A549 (cell line): ENCODE measurements at regions not wholly inside any gene's neighbourhood (a gene's known extent, or its start where the extent isn't known, plus 50 kb on each side); places are given as distances from the start of the nearest gene placed in this dataset.

ENCODE experiments used
- FOXS1 ChIP-seq: fragments of 250-450 bp; sonication (Bioruptor Pico); IDR thresholded peaks from 2 replicates; pipeline ENCODE4 v1.5.0; 2020; ENCODE audit warnings: mild to moderate bottlenecking, moderate library complexity
- HDAC2 ChIP-seq: fragments of 200-600 bp; sonication (generic); IDR thresholded peaks from 2 replicates; pipeline ENCODE4 v1.6.1; 2016
- KDM1A ChIP-seq: fragments of 200-600 bp; sonication (generic); IDR thresholded peaks from 2 replicates; pipeline ENCODE4 v1.6.1; 2016; ENCODE audit warnings: low read depth, mild to moderate bottlenecking
- NPAS2 ChIP-seq: fragments of 250-450 bp; sonication (Bioruptor Pico); IDR thresholded peaks from 2 replicates; pipeline ENCODE4 v1.8.0; 2022; ENCODE audit warnings: mild to moderate bottlenecking, moderate library complexity, borderline replicate concordance
- POLR2A ChIP-seq: IDR thresholded peaks from 2 replicates; pipeline ENCODE4 v1.6.1; 2012; ENCODE audit warnings: mild to moderate bottlenecking, low read length
- RAD21 ChIP-seq, 2 experiments: fragments of >200 bp in 1 of 2; sonication (Bioruptor Twin) in 1 of 2; formaldehyde crosslinking in 1 of 2; IDR thresholded peaks in 1 of 2; conservative IDR thresholded peaks in 1 of 2; 2 replicates in 1 of 2; 3 replicates in 1 of 2; pipeline ENCODE4 v1.6.1; 2012 to 2018; ENCODE audit warnings: inconsistent platforms in 1 of 2
- RARB ChIP-seq: fragments of 250-450 bp; sonication (Bioruptor Pico); IDR thresholded peaks from 2 replicates; pipeline ENCODE4 v1.8.0; 2021; ENCODE audit warnings: mild to moderate bottlenecking, moderate library complexity
- RNF2 ChIP-seq: fragments of 200-600 bp; sonication (generic); IDR thresholded peaks from 2 replicates; pipeline ENCODE4 v1.6.1; 2016; ENCODE audit warnings: low read depth, mild to moderate bottlenecking, antibody characterized with exemption, moderate library complexity, borderline replicate concordance
- TF ChIP-seq, protein P1 (sequence below): fragments of >200 bp; sonication (Bioruptor Twin); formaldehyde crosslinking; IDR thresholded peaks from 3 replicates; pipeline ENCODE4 v1.6.1; 2016
- TF ChIP-seq, protein P2 (sequence below): fragments of >200 bp; sonication (Bioruptor Twin); formaldehyde crosslinking; IDR thresholded peaks from 3 replicates; pipeline ENCODE4 v1.5.1; 2016

DNA sequence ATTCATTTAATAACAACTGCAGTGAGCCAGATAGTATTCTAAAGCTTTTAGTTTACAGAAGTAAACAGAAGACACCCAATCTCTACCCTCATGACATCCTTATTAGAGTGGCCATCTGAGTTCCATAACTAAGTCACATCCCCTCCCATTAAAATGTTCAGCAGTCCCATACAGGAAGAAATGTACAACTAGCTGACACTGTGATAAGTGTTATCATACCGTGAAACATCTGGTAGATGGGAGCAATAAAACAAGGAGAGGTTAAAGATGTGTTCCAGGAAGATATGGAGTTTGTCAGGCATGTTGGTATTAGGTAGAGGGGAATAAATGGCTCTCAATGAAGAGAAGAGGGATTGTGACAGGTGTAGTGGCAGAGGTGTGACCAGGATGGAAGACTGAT lies 60.5 kb upstream of the CAV2 start:
- TF ChIP-seq, protein P1, sequence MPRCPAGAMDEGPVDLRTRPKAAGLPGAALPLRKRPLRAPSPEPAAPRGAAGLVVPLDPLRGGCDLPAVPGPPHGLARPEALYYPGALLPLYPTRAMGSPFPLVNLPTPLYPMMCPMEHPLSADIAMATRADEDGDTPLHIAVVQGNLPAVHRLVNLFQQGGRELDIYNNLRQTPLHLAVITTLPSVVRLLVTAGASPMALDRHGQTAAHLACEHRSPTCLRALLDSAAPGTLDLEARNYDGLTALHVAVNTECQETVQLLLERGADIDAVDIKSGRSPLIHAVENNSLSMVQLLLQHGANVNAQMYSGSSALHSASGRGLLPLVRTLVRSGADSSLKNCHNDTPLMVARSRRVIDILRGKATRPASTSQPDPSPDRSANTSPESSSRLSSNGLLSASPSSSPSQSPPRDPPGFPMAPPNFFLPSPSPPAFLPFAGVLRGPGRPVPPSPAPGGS, result no peak
- TF ChIP-seq, protein P2, sequence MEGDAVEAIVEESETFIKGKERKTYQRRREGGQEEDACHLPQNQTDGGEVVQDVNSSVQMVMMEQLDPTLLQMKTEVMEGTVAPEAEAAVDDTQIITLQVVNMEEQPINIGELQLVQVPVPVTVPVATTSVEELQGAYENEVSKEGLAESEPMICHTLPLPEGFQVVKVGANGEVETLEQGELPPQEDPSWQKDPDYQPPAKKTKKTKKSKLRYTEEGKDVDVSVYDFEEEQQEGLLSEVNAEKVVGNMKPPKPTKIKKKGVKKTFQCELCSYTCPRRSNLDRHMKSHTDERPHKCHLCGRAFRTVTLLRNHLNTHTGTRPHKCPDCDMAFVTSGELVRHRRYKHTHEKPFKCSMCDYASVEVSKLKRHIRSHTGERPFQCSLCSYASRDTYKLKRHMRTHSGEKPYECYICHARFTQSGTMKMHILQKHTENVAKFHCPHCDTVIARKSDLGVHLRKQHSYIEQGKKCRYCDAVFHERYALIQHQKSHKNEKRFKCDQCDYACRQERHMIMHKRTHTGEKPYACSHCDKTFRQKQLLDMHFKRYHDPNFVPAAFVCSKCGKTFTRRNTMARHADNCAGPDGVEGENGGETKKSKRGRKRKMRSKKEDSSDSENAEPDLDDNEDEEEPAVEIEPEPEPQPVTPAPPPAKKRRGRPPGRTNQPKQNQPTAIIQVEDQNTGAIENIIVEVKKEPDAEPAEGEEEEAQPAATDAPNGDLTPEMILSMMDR, result no peak
- TF ChIP-seq HDAC2 (no peak), RNF2 (no peak), POLR2A (no peak), NPAS2 (no peak), FOXS1 (CRISPR knock-in tag) (no peak), RAD21 (conservative IDR thresholded peaks at IDR 0.05 in 1 of 2, IDR thresholded peaks at IDR 0.05 in 1 of 2) (no peak), RARB (no peak), KDM1A (no peak)
